HT-29 (cell line): ENCODE measurements at regions not wholly inside any gene's neighbourhood (a gene's known extent, or its start where the extent isn't known, plus 50 kb on each side); places are given as distances from the start of the nearest gene placed in this dataset.
"Not testable (repeated sequence)": the region's sequence is repeated elsewhere in the genome, so short reads cannot be mapped to it uniquely, and the experiment has no call there.

Experiments used
- DNase-seq: peaks from one replicate; pipeline ENCODE4 v3.0.0-alpha.2; 2015; ENCODE audit warnings: low spot score

DNA sequence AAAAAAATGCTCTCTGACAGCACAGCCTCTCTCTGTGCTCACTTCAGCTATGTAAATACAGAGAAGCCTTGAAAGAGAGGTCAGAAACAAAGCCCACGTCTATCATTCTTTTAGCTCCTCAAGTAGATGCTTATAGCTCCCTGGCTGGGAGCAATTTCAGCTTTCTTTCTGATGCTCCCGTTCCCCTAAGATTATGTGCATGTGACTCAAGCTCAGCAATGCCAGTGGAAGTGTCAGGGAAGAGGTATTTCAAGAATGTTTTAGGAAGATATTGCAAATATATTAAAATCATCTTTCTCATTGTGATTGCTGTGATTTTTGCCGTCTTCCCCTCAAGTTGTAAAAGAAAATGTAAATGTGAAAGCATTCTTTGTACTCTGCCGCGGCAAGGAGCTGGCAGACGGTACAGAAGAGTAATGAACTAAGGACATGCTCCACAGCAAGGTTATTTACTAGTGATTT lies 1353.7 kb upstream of the ACO1 start:
- no peak for DNase-seq

DNA sequence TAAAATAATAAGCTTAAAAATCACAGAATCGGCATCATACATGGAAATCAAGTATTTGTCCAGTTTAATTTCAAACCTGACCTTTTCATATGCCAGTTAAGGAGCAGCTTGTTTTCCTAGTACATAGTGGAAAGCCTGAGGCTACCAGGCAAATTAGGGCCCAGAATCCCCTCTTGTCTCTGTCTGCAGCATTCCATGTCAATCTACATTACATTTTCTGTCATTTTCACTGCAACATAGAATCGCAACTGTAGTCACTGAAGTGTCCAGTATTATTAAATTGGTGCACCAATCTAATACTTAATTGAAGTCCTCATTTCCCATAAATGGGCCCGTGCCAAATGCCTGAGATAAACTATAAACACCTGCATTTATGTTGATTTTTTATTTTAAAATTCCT lies 1352.2 kb upstream of the ACO1 start:
- no peak for DNase-seq

GRCh38 chr9:31034311-31034710 lies 1350.1 kb upstream of the ACO1 start:
- DNase-seq: no peak

- DNase-seq: no peak
Observed at GRCh38 chr9:31040564-31040963, 1343.9 kb upstream of the ACO1 start.

DNA sequence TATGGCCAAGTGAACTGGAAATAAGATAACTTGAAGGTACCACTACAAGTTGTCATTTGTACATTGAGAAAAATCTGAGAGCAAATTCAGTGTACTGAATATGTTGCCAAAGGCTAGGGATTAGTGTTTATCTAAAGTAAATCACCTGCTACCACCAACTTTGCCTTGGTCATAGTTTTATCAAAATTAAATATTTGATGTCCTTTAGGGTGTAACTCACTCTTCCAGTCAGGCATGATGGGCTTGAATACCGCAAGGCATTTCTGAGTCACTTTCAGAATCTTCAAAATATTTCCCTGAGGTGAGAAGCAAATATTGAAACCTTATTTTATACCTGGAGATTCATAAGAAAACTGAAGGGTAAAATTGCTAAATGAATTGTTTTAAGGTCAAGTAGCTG lies 1338.6 kb upstream of the ACO1 start:
- DNase-seq: no peak

DNA sequence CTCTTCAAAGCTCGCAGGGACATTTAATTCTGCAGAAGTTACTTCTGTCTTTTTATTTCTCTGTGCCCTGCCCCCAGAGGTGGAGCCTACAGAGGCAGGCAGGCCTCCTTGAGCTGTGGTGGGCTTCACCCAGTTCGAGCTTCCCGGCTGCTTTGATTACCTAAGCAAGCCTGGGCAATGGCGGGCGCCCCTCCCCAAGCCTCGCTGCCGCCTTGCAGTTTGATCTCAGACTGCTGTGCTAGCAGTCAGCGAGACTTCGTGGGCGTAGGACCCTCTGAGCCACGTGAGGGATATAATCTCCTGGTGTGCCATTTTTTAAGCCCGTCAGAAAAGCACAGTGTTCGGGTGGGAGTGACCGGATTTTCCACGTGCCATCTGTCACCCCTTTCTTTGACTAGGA lies 1322.9 kb upstream of the ACO1 start:
- DNase-seq: not testable (repeated sequence)

DNA sequence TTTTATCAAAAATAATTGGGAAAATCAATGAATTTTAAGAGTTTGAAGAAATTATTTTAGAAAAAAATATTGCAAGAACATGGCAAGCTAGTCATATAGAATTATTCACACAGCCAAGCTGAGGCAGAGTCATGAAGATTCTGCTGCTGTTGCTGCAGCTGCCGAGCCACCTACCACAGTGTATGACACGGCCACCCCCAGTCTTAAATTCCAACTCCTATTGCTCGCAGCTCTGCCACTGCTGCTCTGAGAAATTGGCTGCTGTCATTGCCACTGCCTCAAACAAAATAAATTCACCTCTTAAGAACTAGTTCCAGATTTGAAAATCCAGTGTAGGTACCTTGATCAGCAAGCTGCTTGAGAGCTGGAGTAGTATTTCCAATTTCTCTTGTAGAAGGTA lies 1318.8 kb upstream of the ACO1 start:
- no peak for DNase-seq

- DNase-seq: no peak
Observed at GRCh38 chr9:31067418-31067817, 1317.0 kb upstream of the ACO1 start.

GRCh38 chr9:31071606-31072286 lies 1312.7 kb upstream of the ACO1 start:
- no peak for DNase-seq

DNA sequence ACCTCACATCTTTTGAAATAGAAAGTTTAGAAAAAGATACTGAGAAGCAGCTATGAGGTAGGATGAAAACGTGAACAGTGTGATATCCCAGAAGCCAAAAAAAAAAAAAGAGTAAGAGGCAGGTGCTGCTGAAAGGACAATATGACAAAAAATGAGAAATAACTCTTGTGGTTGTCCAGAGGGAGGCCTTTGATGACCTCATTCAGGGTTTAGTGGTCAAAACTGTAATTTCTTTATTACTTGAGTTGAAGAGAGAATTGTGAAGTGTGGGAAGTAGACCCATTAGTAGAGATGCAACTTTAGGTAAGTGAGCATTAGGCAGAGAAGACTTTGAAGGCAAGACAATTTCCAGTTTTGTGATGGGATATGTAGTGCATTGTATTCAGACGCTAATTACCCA lies 1306.3 kb upstream of the ACO1 start:
- no peak for DNase-seq

DNA sequence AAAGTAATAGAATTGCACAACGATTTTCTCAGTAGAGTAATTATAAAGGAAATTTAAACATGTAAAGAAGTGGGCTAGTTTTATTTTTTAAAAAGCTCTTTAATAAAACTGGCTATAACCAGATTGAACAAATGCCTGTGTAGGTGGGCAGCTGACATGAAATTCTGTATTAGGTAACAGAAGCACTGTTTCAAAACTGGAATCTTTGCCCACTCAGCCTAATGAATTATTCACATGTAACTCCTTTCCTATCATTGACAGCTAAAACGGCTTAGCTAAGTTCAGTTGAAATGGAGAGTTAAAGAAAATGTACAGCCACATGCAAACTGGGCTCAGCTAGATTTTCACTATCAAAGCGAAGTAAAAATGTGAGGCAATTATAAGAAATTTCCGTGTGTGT lies 1300.1 kb upstream of the ACO1 start:
- no peak for DNase-seq

- DNase-seq: no peak
Observed at GRCh38 chr9:31089549-31090221, 1294.8 kb upstream of the ACO1 start.

GRCh38 chr9:31100311-31100710 lies 1284.1 kb upstream of the ACO1 start:
- DNase-seq: no peak

DNA sequence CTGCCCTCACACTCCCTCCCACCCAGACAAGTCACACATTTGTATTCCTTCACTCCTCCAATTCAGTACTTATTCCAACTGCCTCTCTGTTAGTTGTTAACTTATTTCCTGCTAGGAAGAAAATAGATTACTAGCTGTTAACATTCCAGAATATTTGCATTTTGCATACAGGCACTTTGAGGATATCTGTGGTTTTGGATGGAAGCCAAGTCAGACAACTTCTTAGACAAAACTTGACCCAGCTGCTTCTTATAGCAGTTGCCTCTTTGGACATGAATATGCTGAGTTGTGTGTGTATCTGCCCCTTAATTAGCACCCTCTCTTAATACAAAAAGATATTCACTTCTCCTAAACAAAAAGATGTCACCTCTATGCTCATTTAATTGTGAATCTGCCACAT lies 1280.6 kb upstream of the ACO1 start:
- DNase-seq: no peak

GRCh38 chr9:31104249-31104648 lies 1280.2 kb upstream of the ACO1 start:
- no peak for DNase-seq

DNA sequence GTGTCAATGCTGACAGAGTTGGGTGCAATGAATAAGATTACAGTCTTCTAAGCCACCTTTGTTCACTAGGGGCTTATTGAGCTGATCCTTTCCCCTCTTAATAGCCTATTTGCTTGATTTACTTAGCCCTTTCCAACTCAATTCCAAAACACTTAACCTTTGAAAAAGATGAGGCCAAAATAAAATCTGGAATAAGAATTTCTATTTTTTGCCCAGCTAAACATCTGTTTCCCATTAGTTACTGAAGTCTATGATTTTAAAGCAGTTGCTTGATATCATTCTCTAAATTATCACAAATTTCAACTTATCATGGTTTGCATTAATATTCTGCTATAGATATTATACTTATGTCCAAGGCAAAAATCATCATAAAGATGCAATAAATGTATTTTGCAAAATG lies 1272.0 kb upstream of the ACO1 start:
- no peak for DNase-seq

GRCh38 chr9:31114346-31114745 lies 1270.1 kb upstream of the ACO1 start:
- no peak for DNase-seq

- peak; percentile 72 for DNase-seq
Observed at GRCh38 chr9:31119890-31120454, 1264.5 kb upstream of the ACO1 start.

DNA sequence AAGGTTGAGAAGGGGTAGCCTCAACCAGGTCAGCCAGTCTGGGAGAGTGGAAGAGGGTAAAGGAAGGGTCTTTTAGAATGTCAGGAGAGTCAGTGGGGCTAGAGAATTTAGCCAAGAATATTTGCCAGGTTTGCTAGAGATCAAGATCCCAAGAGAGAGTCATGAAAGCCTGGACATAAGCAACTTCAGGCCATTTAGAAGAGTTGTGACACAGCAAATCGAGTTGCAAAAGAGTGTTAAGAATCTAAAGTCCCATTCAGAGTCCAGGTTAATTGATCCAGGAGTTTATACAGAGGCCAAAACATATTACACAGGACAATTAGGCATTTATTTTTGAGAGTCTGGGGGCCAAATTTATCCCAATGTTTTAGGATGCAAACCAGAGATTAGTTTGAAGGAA lies 1260.1 kb upstream of the ACO1 start:
- DNase-seq: no peak

DNA sequence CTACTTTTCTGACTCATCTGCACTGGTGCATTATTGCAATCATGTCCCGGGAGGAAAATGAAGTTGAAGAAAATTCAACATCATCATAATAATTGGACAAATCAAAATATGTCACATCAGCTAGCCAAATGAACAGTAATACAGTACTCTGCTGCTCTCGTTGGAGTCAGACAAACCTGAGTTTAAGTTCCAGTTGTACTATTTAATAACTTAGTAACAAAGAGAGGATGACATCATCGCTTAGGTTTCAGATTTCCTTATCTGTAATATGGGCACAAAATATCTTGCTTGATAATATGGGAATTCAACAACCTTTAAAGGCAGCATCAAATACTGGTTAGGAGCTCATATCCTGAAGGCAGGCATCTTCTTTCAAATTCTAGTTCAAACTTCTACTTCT lies 1248.9 kb upstream of the ACO1 start:
- DNase-seq: no peak

DNA sequence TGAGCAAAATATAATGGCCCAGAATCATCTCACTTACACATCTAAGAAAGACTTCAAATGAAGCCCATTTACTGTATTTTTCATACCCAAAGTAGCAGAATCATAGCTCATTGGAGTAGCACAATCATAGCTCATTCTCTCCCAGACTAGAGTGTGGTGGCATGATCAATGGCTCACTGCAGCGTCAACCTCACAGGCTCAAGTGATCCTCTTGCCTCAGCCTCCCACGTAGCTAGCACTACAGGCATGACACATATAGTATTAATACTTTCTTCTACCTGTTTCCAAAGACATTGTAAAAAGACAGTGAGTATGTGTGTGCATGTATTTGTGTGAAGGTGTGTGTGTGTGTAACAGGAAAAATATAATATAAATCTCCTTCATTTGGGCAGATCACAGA lies 1247.9 kb upstream of the ACO1 start:
- DNase-seq: no peak

- DNase-seq: peak; percentile 54
Observed at GRCh38 chr9:31137176-31138160, 1247.0 kb upstream of the ACO1 start.
